GM12878 (cell line): ENCODE measurements at regions not wholly inside any gene's neighbourhood (a gene's known extent, or its start where the extent isn't known, plus 50 kb on each side); places are given as distances from the start of the nearest gene placed in this dataset.

Experiments
- ATAC-seq: fragments of 200-7000 bp; cut with Tn5 transposase; 3 replicates; pipeline ENCODE4 v1.9.1; 2020; ENCODE audit warnings: mild to moderate bottlenecking, moderate library complexity
- BruUV-seq: library from RNA; stranded (reverse); fragments of 400-500 nt; replicated peaks from 2 replicates; lab custom pipeline; 2021; lab: Mats Ljungman, UMichigan
- CTCF ChIA-PET: fragments of 300-600 bp; sonication (Branson Sonifier 250); formaldehyde crosslinking; extraction: SDS; loops from one replicate; lab custom pipeline; 2021; ENCODE audit warnings: inconsistent platforms; lab: Yijun Ruan, JAX
- POLR2A ChIA-PET: fragments of 350-600 bp; formaldehyde crosslinking; extraction: SDS; loops from one replicate; lab custom pipeline; 2021; ENCODE audit warnings: inconsistent platforms; lab: Charles Lee
- RAD21 ChIA-PET: fragments of 300-600 bp; sonication (Branson Sonifier 250); formaldehyde crosslinking; loops from one replicate; lab custom pipeline; 2023; ENCODE audit warnings: antibody characterized with exemption; ENCODE audit not compliant: unreplicated experiment; lab: Charles Lee
- SMC1A ChIA-PET: fragments of 300-600 bp; sonication (Branson Sonifier 250); formaldehyde crosslinking; loops from one replicate; lab custom pipeline; 2023; ENCODE audit not compliant: unreplicated experiment, uncharacterized antibody; lab: Charles Lee
- DNase-seq: peaks from one replicate; pipeline ENCODE4 v3.0.0-alpha.2; 2011; ENCODE audit warnings: low read depth, low spot score
- FAIRE-seq: peaks from 3 replicates; lab custom pipeline; 2011; peaks lifted over from hg19 to GRCh38; lab: Jason Lieb, UNC
- H2AFZ ChIP-seq: 2 replicates; pipeline ENCODE4 v1.6.0; 2011; ENCODE audit warnings: low read depth, low read length, control low read depth; ENCODE audit not compliant: control insufficient read depth
- H3K27ac ChIP-seq: 2 replicates; pipeline ENCODE4 v1.5.1; 2011; ENCODE audit warnings: control low read depth; ENCODE audit not compliant: control insufficient read depth, insufficient read depth
- H3K27me3 ChIP-seq, 2 experiments: replicated peaks in 1 of 2; 2 replicates each; pipeline versions ENCODE4 v1.6.0 to v1.6.1; 2011; ENCODE audit warnings: low read length in 1 of 2; ENCODE audit not compliant: control insufficient read depth in 2 of 2, insufficient read depth in 2 of 2
- H3K36me3 ChIP-seq, 2 experiments: 2 replicates each; pipeline ENCODE4 v1.5.1; 2011; ENCODE audit warnings: low read length in 1 of 2; ENCODE audit not compliant: control insufficient read depth in 2 of 2, insufficient read depth in 2 of 2
- H3K4me1 ChIP-seq: 2 replicates; pipeline ENCODE4 v1.6.1; 2011; ENCODE audit warnings: mild to moderate bottlenecking, low read length, moderate library complexity, mixed read lengths; ENCODE audit not compliant: control insufficient read depth, insufficient read depth
- H3K4me2 ChIP-seq: 2 replicates; pipeline ENCODE4 v1.6.0; 2011; ENCODE audit warnings: control low read depth; ENCODE audit not compliant: control insufficient read depth, insufficient read depth
- H3K4me3 ChIP-seq: fragments of 200-600 bp; sonication (generic); 2 replicates; pipeline ENCODE4 v1.5.1; 2016
- H3K79me2 ChIP-seq: 2 replicates; pipeline ENCODE4 v1.6.0; 2011; ENCODE audit warnings: low read length; ENCODE audit not compliant: control insufficient read depth, insufficient read depth
- H3K9ac ChIP-seq: 2 replicates; pipeline ENCODE4 v1.8.0; 2011; ENCODE audit warnings: low read length, control low read depth, mixed read lengths; ENCODE audit not compliant: control insufficient read depth, insufficient read depth
- H3K9me3 ChIP-seq: replicated peaks from 3 replicates; pipeline ENCODE4 v1.5.1; 2011; ENCODE audit warnings: mild to moderate bottlenecking, low read length; ENCODE audit not compliant: control insufficient read depth, insufficient read depth
- H4K20me1 ChIP-seq: 2 replicates; pipeline ENCODE4 v1.6.0; 2011; ENCODE audit not compliant: control insufficient read depth, insufficient read depth
- CHD4 ChIP-seq: fragments of 200-600 bp; sonication (generic); IDR thresholded peaks from 2 replicates; pipeline ENCODE4 v1.6.1; 2016; ENCODE audit warnings: mild to moderate bottlenecking
- EGR1 ChIP-seq, 2 experiments: IDR thresholded peaks; 1 replicate in 1 of 2; 2 replicates in 1 of 2; pipeline ENCODE4 v1.6.1; 2011 to 2012; ENCODE audit warnings: low read depth in 2 of 2, low read length in 2 of 2, borderline replicate concordance in 1 of 2, mild to moderate bottlenecking in 1 of 2, moderate library complexity in 1 of 2
- LARP7 ChIP-seq: fragments of 450-650 bp; IDR thresholded peaks from 2 replicates; pipeline ENCODE4 v1.6.1; 2017; ENCODE audit warnings: mild to moderate bottlenecking
- PML ChIP-seq: IDR thresholded peaks from 2 replicates; pipeline ENCODE4 v1.6.1; 2012; ENCODE audit warnings: low read length, inconsistent platforms
- POU2F2 ChIP-seq: IDR thresholded peaks from 3 replicates; pipeline ENCODE4 v1.6.1; 2011; ENCODE audit warnings: low read depth, mild to moderate bottlenecking, low read length, borderline replicate concordance
- RAD21 ChIP-seq: IDR thresholded peaks from 2 replicates; pipeline ENCODE4 v1.6.1; 2011; ENCODE audit warnings: mild to moderate bottlenecking, low read depth, low read length, moderate library complexity; ENCODE audit not compliant: insufficient read depth
- RAD51 ChIP-seq: fragments of 450-650 bp; IDR thresholded peaks from 2 replicates; pipeline ENCODE4 v1.6.1; 2016; ENCODE audit warnings: moderate library complexity, mild to moderate bottlenecking, inconsistent platforms
- SPI1 ChIP-seq: IDR thresholded peaks from 2 replicates; pipeline ENCODE4 v1.6.1; 2011; ENCODE audit warnings: low read depth, mild to moderate bottlenecking, low read length, moderate library complexity, borderline replicate concordance; ENCODE audit not compliant: insufficient read depth
- SUZ12 ChIP-seq: fragments of 200-600 bp; sonication (generic); IDR thresholded peaks from one replicate; pipeline ENCODE4 v1.6.1; 2018; ENCODE audit warnings: antibody characterized with exemption, mild to moderate bottlenecking; ENCODE audit not compliant: unreplicated experiment
- ZNF274 ChIP-seq: IDR thresholded peaks from one replicate; pipeline ENCODE4 v1.8.0; 2011; ENCODE audit not compliant: insufficient read length, insufficient read depth
- WGBS: methylation state at CpG from one replicate; pipeline ENCODE4 v1.1.6; 2016; ENCODE audit warnings: low lambda C conversion rate; ENCODE audit not compliant: insufficient replicate concordance, insufficient coverage; ENCODE audit errors: missing lambda C conversion rate; 5-methylcytosine and 5-hydroxymethylcytosine counted together
- in situ Hi-C: fragments of 300-500 bp; cut with MboI; formaldehyde crosslinking; loops from 9 replicates; pipeline ENCODE4 v1.14.3; 2018; ENCODE audit warnings: mixed read lengths
- intact Hi-C: fragments of 100-400 bp; cut with micrococcal nuclease; formaldehyde crosslinking; loops from one replicate; pipeline ENCODE4 v1.14.2; 2022; ENCODE audit not compliant: unreplicated experiment
- TF ChIP-seq, protein P1 (sequence below): fragments of 450-650 bp; IDR thresholded peaks from 2 replicates; pipeline ENCODE4 v1.6.1; 2017; ENCODE audit warnings: antibody characterized with exemption, mild to moderate bottlenecking, moderate library complexity

DNA sequence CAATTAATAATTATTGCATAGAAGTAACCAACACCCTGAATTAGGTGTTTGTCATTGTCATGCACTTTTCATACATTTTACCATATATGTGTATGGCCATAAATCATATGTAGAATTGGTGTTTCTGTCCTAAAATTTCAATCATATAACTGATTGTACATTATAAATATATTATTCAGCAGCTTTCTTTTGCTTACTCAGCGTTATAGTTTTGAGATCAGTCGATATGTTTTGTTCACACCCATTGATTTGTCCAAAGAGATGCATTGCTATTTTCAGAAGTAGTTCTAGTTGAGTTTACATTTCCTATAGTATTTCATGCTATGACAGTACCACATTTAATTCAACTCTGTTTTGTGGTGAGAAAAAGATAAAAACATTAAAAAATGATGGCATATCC, 50.5 kb upstream of the PARP4 start:
- ChIA-PET RAD21 (no interaction called here), POLR2A (no interaction called here)
- no peak overlapping the region for H3K4me3 ChIP-seq
- ATAC-seq: no peak
- no peak overlapping the region for H2AFZ ChIP-seq
- H3K9me3 ChIP-seq: no peaks in the 10 kb centered on the region; the same call in 2 of the 3 replicates
- no peak for TF ChIP-seq PML
- no peak for TF ChIP-seq LARP7
- TF ChIP-seq SPI1: no peak
- no peak for TF ChIP-seq RAD21
- no peak for TF ChIP-seq POU2F2
- TF ChIP-seq SUZ12: no peak
- TF ChIP-seq RAD51: no peak
- no peak for TF ChIP-seq CHD4
- no peak for TF ChIP-seq EGR1 (IDR thresholded peaks at IDR 0.05; ENCODE audit: borderline replicate concordance in 1 of 2, low read depth in 2 of 2, low read length in 2 of 2)
- TF ChIP-seq, protein P1, sequence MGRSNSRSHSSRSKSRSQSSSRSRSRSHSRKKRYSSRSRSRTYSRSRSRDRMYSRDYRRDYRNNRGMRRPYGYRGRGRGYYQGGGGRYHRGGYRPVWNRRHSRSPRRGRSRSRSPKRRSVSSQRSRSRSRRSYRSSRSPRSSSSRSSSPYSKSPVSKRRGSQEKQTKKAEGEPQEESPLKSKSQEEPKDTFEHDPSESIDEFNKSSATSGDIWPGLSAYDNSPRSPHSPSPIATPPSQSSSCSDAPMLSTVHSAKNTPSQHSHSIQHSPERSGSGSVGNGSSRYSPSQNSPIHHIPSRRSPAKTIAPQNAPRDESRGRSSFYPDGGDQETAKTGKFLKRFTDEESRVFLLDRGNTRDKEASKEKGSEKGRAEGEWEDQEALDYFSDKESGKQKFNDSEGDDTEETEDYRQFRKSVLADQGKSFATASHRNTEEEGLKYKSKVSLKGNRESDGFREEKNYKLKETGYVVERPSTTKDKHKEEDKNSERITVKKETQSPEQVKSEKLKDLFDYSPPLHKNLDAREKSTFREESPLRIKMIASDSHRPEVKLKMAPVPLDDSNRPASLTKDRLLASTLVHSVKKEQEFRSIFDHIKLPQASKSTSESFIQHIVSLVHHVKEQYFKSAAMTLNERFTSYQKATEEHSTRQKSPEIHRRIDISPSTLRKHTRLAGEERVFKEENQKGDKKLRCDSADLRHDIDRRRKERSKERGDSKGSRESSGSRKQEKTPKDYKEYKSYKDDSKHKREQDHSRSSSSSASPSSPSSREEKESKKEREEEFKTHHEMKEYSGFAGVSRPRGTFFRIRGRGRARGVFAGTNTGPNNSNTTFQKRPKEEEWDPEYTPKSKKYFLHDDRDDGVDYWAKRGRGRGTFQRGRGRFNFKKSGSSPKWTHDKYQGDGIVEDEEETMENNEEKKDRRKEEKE: no peak
- no peak for TF ChIP-seq ZNF274
- TF ChIP-seq, all 136 proteins: peak for 0
- ChIA-PET CTCF (interaction anchor here (1.4 kb wide), 1 partner anchor 17 kb away, joined by 3 read pairs; no protein-coding TSS in a partner anchor), SMC1A (no interaction called here)
- 0% methylated on average over 2 of the region's 2 CpGs for whole genome bisulfite sequencing
- H3K36me3 ChIP-seq: no peaks in the 10 kb centered on the region
- peaks cover 7% of the 10 kb centered on the region; the same call in 1 of the 2 replicates for H3K4me1 ChIP-seq
- intact Hi-C loops: no loop called here
- no TSS peak for BruUV-seq
- H3K9ac ChIP-seq: no peak overlapping the region
- H4K20me1 ChIP-seq: no peaks in the 10 kb centered on the region
- FAIRE-seq (no peak), DNase-seq (no peak)
- H3K4me2 ChIP-seq: no peak overlapping the region
- in situ Hi-C loops: no loop called here
- no peaks in the 10 kb centered on the region for H3K27me3 ChIP-seq
- no peaks in the 10 kb centered on the region for H3K79me2 ChIP-seq
- H3K27ac ChIP-seq: no peak overlapping the region
